Fibroblast of skin of abdomen (primary cell): ENCODE measurements at regions not wholly inside any gene's neighbourhood (a gene's known extent, or its start where the extent isn't known, plus 50 kb on each side); places are given as distances from the start of the nearest gene placed in this dataset.

Source experiments
- DNase-seq: peaks from one replicate; pipeline ENCODE4 v3.0.0-alpha.2; 2013

GRCh38 chr20:51156041-51156982, 133.4 kb upstream of the KCNG1 start:
- peak; percentile 62 for DNase-seq

DNA sequence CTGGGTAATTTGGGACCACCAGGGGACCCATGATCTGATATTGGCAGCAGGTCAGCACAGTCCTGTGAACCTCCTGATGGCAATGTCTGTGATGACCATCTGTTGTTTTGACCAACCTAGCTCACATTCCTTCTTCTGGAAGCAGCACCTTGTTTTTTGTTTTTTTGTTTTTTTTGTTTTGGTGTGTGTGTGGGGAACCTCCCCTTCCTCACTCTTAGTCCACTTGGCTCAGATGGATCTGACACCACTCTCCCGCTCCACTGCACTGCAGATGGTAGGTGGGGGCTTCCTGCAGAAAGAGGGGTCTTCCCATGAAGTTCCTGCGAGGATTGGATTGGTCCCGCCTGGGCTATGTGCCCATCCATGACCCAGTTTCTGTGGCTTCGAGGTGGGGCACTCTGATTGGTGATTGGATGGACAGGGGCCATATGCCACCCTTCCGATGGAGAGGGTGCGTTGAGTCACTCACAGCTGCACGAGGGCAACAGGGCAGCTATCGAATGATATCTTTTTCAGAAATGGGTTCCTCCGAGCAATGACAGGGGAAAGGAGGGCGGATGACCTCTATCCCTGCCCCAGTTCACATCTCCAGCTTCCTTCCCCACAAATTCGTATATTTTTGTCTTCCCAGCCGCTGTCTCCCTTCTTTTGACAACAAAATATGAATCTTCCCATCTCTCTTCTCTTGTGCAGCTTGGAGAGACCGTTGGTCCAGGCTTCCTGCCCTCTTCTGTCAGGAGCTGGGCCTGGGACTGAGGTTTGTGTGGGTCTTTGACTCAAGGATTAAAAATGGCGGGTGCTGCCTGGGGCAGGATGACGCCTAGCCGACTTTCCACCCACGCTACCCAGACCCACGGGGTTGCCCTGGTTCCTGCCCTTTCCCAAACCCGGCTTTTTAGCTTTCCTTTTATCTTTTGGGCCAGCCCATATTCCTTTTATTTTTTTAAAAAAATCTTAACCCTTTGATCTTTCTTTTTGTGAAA, 132.1 kb upstream of the KCNG1 start:
- no peak for DNase-seq

GRCh38 chr20:51153867-51154707, 131.2 kb upstream of the KCNG1 start:
- DNase-seq = no peak

DNA sequence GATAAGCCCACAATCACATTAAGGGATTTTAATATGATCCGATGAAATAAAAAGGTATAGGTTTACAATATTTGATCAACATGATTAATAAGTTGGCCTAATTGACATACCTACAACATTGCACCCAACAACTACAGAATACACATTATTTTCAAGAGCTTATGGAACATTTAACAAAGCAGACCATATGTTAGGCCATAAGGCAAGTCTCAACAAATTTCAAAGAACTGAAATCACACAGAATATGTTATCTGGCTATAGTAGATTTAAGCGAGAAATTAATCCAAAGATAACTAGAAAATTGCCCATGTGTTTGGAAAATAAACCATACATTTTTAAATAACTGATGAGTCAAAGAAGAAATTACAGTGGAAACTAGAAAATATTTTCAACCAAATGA, 126.0 kb upstream of the KCNG1 start:
- DNase-seq = no peak

DNA sequence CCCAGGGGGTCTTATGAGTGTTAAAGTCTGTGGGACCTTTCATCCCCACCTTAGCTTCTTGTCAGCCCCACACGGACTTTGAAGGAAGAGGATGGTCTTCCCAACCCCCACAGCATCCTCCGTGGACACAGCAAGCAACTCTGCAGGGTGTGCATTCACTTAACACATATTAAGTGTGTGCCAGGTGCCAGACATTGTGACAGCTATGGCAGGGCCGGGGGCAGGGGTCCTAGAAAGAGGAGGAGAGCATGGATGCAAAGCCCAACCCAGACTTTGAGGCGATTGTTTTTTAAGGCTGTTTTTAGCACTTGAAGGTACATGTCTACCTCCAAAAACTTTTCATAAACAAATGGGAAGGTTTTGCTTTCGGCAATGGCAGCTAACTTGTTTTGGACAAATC, 121.6 kb upstream of the KCNG1 start:
- no peak for DNase-seq

DNA sequence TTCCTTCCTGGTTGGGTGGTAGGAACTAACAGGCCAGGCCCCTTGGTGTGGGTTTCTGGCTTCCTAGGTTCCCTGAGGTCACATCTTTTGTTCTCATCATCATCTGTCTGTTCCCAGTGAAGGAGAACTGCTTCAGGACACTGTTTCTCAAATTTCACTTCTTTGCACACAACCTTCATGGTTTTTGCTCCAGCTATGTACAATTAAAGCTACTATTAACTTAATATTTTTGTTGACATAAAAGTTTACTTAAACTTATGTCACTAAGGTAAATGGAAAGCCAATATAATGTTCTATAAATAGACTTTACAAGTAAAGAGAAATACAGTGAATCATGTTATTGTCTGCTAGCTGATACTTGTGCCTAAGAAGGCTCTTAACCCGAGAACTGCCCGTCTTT, 120.7 kb upstream of the KCNG1 start:
- DNase-seq = no peak

GRCh38 chr20:51142448-51142847, 119.5 kb upstream of the KCNG1 start:
- DNase-seq = no peak

GRCh38 chr20:51140671-51141070, 117.8 kb upstream of the KCNG1 start:
- no peak for DNase-seq

- DNase-seq = no peak
These were observed 117.0 kb upstream of the KCNG1 start for GRCh38 chr20:51139891-51140290.

GRCh38 chr20:51138576-51138975, 115.7 kb upstream of the KCNG1 start:
- no peak for DNase-seq

GRCh38 chr20:51137461-51137860, 114.6 kb upstream of the KCNG1 start:
- no peak for DNase-seq

GRCh38 chr20:51135926-51136715, 113.2 kb upstream of the KCNG1 start:
- DNase-seq = no peak

DNA sequence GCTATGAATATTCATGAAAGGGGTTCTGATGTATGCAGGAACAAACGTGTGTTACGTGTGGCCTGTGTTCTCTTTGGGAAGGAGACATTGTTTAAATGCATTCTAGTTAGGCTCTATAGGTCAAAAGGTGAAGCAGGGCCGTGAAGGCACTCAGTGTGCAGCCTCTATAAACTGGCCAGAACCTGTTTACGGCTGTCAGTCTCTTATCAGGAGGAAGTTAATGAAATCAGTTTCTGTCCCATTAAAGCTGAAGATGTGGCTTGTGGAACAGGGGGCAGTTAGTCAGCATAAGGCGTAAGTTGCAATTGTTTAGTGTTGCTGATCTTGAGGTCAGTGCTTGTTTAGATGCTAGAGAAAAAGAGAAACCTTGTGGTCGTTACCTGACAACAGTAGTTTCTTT, 111.5 kb upstream of the KCNG1 start:
- DNase-seq = no peak

GRCh38 chr20:51132279-51132678, 109.4 kb upstream of the KCNG1 start:
- no peak for DNase-seq

GRCh38 chr20:51131811-51132210, 108.9 kb upstream of the KCNG1 start:
- DNase-seq = no peak

- no peak for DNase-seq
These were observed 106.4 kb upstream of the KCNG1 start for GRCh38 chr20:51129147-51129776.

DNA sequence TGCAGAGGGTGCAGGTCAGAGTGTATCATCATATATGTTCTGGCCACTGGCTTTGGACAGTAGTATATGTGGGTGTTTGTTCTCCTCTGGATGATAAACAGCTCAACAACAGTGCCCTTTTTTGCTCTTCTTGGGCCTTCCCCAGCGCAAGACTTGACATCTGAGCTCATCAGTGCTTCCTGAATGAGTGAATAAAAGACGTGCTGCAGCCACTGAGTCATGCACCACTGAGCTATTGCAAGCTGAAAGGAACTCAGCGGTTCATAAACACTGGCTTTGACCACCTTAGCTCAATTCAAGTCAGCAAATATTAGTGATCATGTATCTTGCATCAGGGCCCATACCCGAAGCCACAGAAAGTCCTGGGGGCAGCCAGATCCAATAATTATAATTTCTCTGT, 105.3 kb upstream of the KCNG1 start:
- DNase-seq = peak; percentile 89

GRCh38 chr20:51127713-51128112, 104.8 kb upstream of the KCNG1 start:
- DNase-seq = no peak

DNA sequence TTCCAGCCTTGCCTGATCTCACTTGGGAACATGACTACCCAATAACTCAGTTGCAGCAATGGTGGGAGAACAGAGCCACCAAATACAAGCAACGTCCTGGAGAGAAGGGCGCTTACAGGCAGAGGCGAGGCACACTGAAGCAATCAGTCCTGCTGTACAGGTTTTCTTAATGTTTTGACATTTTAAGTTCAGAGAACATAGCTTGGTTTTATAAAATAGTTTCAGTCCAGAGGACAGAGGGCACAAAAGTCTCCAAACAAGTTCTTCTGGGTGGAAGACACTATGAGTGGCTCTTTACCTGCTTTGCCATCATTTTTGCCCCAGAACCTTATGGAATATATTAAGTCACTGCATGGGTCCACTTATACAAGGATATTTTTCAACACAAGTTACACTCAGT, 103.4 kb upstream of the KCNG1 start:
- no peak for DNase-seq

DNA sequence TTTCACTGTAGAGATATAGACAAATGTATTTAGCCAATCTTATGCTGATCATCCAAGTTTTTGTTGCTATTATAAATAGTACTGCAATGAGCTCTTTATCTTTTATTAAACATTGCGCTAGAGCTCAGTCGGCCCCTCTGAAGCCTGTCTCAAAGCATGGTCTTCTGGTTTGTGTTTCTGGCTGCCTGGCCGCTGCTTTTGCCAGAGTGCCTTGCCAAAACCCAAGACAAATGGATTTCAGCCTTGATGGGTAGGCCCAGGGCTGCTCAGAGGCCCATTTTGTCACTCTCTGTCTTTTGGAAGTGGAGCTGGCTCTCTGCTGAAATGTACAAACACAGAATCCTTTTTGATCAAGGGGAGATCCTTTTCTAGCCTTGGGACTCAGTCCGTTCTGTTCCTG, 102.9 kb upstream of the KCNG1 start:
- DNase-seq = no peak

DNA sequence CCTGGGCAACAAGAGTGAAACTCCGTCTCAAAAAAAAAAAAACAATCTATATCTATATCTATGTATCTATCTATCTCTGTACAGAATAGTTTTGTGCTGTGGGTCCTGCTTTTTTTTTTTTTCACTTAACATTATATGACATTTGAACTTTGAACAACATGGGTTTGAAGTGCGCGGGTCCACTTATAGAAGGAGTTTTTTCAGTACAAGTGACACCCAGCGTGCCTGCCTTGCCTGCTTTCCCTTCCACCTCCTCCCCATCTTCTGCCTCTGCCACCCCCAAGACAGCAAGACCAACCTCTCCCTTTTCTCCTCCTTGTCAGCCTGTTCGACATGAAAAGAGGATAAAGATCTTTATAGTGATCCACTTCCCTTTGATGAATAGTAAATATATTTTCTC, 102.2 kb upstream of the KCNG1 start:
- no peak for DNase-seq
